ENCODE measurements at regions not wholly inside any gene's neighbourhood (a gene's known extent, or its start where the extent isn't known, plus 50 kb on each side); places are given as distances from the start of the nearest gene placed in this dataset.

DNA sequence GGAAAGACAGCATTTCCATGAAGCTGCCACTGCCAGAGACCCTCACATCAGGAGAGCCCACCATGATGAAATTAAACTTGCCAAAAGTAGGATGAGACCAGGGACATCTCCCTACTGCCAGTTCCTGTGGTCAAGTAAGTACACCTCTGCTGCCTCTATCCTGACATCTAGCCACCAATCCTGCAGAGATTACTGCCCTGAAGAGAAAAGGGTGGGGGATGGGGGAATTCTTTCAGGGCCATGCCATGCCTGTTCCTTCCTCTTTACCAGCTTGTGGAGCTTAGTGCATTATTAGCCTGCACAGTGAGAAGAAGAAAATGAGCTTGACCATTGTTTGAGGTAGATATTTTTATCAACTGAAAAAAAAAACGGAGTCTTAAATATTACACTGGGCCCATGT lies 397.2 kb upstream of the CDH2 start:
- Histone ChIP-seq H3K9me3 (ENCODE audit: control insufficient read depth, insufficient read depth, low read depth, low read length) (no peaks in the 10 kb centered on the region), H3K27ac (ENCODE audit: extremely low read depth, low read depth, low read length) (no peak overlapping the region), H3K4me3 (ENCODE audit: low read depth, low read length) (no peak overlapping the region), H3K4me1 (ENCODE audit: control insufficient read depth, insufficient read depth, low read length) (no peaks in the 10 kb centered on the region), H3K36me3 (ENCODE audit: control insufficient read depth in 2 of 2, insufficient read depth in 1 of 2, low read length in 2 of 2) (no peaks in the 10 kb centered on the region)
- ChIA-PET CTCF (no interaction called here), POLR2A (no interaction called here)
- no peak for TF ChIP-seq SCRT2 (tag by site-specific recombination; IDR thresholded peaks at IDR 0.05)
- no peak for TF ChIP-seq ZNF2 (tag by site-specific recombination; IDR thresholded peaks at IDR 0.05)
- TF ChIP-seq, protein P1, sequence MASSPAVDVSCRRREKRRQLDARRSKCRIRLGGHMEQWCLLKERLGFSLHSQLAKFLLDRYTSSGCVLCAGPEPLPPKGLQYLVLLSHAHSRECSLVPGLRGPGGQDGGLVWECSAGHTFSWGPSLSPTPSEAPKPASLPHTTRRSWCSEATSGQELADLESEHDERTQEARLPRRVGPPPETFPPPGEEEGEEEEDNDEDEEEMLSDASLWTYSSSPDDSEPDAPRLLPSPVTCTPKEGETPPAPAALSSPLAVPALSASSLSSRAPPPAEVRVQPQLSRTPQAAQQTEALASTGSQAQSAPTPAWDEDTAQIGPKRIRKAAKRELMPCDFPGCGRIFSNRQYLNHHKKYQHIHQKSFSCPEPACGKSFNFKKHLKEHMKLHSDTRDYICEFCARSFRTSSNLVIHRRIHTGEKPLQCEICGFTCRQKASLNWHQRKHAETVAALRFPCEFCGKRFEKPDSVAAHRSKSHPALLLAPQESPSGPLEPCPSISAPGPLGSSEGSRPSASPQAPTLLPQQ (tag by site-specific recombination; IDR thresholded peaks at IDR 0.05), result no peak
- TF ChIP-seq, protein P2, sequence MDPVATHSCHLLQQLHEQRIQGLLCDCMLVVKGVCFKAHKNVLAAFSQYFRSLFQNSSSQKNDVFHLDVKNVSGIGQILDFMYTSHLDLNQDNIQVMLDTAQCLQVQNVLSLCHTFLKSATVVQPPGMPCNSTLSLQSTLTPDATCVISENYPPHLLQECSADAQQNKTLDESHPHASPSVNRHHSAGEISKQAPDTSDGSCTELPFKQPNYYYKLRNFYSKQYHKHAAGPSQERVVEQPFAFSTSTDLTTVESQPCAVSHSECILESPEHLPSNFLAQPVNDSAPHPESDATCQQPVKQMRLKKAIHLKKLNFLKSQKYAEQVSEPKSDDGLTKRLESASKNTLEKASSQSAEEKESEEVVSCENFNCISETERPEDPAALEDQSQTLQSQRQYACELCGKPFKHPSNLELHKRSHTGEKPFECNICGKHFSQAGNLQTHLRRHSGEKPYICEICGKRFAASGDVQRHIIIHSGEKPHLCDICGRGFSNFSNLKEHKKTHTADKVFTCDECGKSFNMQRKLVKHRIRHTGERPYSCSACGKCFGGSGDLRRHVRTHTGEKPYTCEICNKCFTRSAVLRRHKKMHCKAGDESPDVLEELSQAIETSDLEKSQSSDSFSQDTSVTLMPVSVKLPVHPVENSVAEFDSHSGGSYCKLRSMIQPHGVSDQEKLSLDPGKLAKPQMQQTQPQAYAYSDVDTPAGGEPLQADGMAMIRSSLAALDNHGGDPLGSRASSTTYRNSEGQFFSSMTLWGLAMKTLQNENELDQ (tag by site-specific recombination; IDR thresholded peaks at IDR 0.05; ENCODE audit: low read depth), result no peak
- TF ChIP-seq, protein P3, sequence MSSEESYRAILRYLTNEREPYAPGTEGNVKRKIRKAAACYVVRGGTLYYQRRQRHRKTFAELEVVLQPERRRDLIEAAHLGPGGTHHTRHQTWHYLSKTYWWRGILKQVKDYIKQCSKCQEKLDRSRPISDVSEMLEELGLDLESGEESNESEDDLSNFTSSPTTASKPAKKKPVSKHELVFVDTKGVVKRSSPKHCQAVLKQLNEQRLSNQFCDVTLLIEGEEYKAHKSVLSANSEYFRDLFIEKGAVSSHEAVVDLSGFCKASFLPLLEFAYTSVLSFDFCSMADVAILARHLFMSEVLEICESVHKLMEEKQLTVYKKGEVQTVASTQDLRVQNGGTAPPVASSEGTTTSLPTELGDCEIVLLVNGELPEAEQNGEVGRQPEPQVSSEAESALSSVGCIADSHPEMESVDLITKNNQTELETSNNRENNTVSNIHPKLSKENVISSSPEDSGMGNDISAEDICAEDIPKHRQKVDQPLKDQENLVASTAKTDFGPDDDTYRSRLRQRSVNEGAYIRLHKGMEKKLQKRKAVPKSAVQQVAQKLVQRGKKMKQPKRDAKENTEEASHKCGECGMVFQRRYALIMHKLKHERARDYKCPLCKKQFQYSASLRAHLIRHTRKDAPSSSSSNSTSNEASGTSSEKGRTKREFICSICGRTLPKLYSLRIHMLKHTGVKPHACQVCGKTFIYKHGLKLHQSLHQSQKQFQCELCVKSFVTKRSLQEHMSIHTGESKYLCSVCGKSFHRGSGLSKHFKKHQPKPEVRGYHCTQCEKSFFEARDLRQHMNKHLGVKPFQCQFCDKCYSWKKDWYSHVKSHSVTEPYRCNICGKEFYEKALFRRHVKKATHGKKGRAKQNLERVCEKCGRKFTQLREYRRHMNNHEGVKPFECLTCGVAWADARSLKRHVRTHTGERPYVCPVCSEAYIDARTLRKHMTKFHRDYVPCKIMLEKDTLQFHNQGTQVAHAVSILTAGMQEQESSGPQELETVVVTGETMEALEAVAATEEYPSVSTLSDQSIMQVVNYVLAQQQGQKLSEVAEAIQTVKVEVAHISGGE (tag by site-specific recombination; conservative IDR thresholded peaks at IDR 0.05; ENCODE audit: low read depth), result no peak
- no peak for TF ChIP-seq ZNF677 (tag by site-specific recombination; IDR thresholded peaks at IDR 0.05)
- no peak for TF ChIP-seq ZNF843 (tag by site-specific recombination; IDR thresholded peaks at IDR 0.05)
- TF ChIP-seq KLF7 (tag by site-specific recombination; IDR thresholded peaks at IDR 0.05; ENCODE audit: borderline replicate concordance), result no peak
- no peak for TF ChIP-seq ZNF660 (tag by site-specific recombination; IDR thresholded peaks at IDR 0.05)
- no peak for TF ChIP-seq KLF9 (tag by site-specific recombination; IDR thresholded peaks at IDR 0.05; ENCODE audit: low read depth)
- no peak for TF ChIP-seq ZNF223 (tag by site-specific recombination; IDR thresholded peaks at IDR 0.05)

DNA sequence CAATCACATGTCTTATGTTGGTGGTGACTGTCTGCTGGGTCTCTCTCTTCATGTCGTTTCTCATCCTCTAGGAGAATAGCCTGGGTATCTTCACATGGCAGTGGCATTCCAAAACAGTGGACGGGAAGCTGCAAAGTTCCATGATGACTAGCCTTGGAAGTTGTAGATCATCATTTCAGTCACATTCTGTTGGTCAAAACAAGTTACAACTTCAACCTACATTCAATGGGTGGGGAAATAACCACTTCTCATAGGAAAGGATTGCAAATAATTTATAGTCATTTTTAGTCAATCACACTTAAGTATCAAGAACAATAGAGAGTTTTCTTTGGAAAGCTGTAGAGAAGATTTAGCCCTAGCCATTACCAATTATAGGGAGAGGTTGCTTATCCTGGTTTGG lies 395.0 kb upstream of the CDH2 start:
- POLR2A ChIA-PET, result interaction anchor here (0.7 kb wide), 1 partner anchor 410 kb away, joined by 3 read pairs; no protein-coding TSS in a partner anchor

More for the DNA sequence above, 395.0 kb upstream of the CDH2 start:
- CTCF ChIA-PET, result no interaction called here
- no peak overlapping the region for H3K4me3 ChIP-seq (ENCODE audit: low read depth, low read length)
- H3K27ac ChIP-seq (ENCODE audit: extremely low read depth, low read depth, low read length), result no peak overlapping the region
- no peaks in the 10 kb centered on the region for H3K4me1 ChIP-seq (ENCODE audit: control insufficient read depth, insufficient read depth, low read length)
- no peaks in the 10 kb centered on the region for H3K36me3 ChIP-seq (ENCODE audit: control insufficient read depth in 2 of 2, insufficient read depth in 1 of 2, low read length in 2 of 2)
- no peak for TF ChIP-seq ZBTB21 (tag by site-specific recombination; IDR thresholded peaks at IDR 0.05)
- no peak for TF ChIP-seq KLF1 (tag by site-specific recombination; IDR thresholded peaks at IDR 0.05)
- TF ChIP-seq, protein P4, sequence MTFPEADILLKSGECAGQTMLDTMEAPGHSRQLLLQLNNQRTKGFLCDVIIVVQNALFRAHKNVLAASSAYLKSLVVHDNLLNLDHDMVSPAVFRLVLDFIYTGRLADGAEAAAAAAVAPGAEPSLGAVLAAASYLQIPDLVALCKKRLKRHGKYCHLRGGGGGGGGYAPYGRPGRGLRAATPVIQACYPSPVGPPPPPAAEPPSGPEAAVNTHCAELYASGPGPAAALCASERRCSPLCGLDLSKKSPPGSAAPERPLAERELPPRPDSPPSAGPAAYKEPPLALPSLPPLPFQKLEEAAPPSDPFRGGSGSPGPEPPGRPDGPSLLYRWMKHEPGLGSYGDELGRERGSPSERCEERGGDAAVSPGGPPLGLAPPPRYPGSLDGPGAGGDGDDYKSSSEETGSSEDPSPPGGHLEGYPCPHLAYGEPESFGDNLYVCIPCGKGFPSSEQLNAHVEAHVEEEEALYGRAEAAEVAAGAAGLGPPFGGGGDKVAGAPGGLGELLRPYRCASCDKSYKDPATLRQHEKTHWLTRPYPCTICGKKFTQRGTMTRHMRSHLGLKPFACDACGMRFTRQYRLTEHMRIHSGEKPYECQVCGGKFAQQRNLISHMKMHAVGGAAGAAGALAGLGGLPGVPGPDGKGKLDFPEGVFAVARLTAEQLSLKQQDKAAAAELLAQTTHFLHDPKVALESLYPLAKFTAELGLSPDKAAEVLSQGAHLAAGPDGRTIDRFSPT (tag by site-specific recombination; IDR thresholded peaks at IDR 0.05), result no peak
- no peak for TF ChIP-seq ZNF19 (tag by site-specific recombination; IDR thresholded peaks at IDR 0.05; ENCODE audit: low read depth)
- H3K9me3 ChIP-seq (ENCODE audit: control insufficient read depth, insufficient read depth, low read depth, low read length), result no peaks in the 10 kb centered on the region
